GM12878 (cell line): ENCODE measurements at regions not wholly inside any gene's neighbourhood (a gene's known extent, or its start where the extent isn't known, plus 50 kb on each side); places are given as distances from the start of the nearest gene placed in this dataset.

ENCODE experiments used
- ATF2 ChIP-seq: IDR thresholded peaks from 2 replicates; pipeline ENCODE4 v1.6.1; 2012; ENCODE audit warnings: low read length, inconsistent platforms
- CTCF ChIP-seq, 3 experiments: IDR thresholded peaks in 2 of 3; conservative IDR thresholded peaks in 1 of 3; 2 replicates each; pipeline ENCODE4 v1.5.1; 2011; ENCODE audit warnings: low read depth in 3 of 3, low read length in 3 of 3, mild to moderate bottlenecking in 3 of 3, control low read depth in 2 of 3, moderate library complexity in 2 of 3, inconsistent platforms in 1 of 3, mixed read lengths in 1 of 3; ENCODE audit not compliant: control insufficient read depth in 2 of 3, insufficient read depth in 1 of 3; ENCODE audit errors: extremely low read depth in 1 of 3
- NR2C1 ChIP-seq: fragments of 450-650 bp; IDR thresholded peaks from 2 replicates; pipeline ENCODE4 v1.6.1; 2017; ENCODE audit warnings: antibody characterized with exemption, mild to moderate bottlenecking, moderate library complexity
- POLR2AphosphoS5 ChIP-seq: IDR thresholded peaks from 2 replicates; pipeline ENCODE4 v1.6.1; 2011; ENCODE audit warnings: mild to moderate bottlenecking, low read length, inconsistent platforms
- SIN3A ChIP-seq: IDR thresholded peaks from 2 replicates; pipeline ENCODE4 v1.6.1; 2012; ENCODE audit warnings: low read depth, low read length, improper control_type of control experiment
- YY1 ChIP-seq: IDR thresholded peaks from 2 replicates; pipeline ENCODE4 v1.6.1; 2011; ENCODE audit warnings: low read depth, mild to moderate bottlenecking, low read length

GRCh38 chr6:140905050-140905449 lies 1227.7 kb upstream of the GJE1 start:
- TF ChIP-seq YY1 (no peak), CTCF (IDR thresholded peaks at IDR 0.05 in 2 of 3, conservative IDR thresholded peaks at IDR 0.05 in 1 of 3; ENCODE audit: control insufficient read depth in 2 of 3, extremely low read depth in 1 of 3, insufficient read depth in 1 of 3, low read depth in 3 of 3, low read length in 3 of 3) (no peak), NR2C1 (no peak), SIN3A (no peak), ATF2 (no peak), POLR2AphosphoS5 (no peak)
